ENCODE measurements at regions not wholly inside any gene's neighbourhood (a gene's known extent, or its start where the extent isn't known, plus 50 kb on each side); places are given as distances from the start of the nearest gene placed in this dataset.
"Not testable (repeated sequence)": the region's sequence is repeated elsewhere in the genome, so short reads cannot be mapped to it uniquely, and the experiment has no call there.

- H3K4me3 ChIP-seq (ENCODE audit: low read depth, low read length), result no peak overlapping the region
Observed at GRCh38 chr3:15851735-15852134, 54.0 kb upstream of the ANKRD28 start.

GRCh38 chr3:15858547-15859506, 61.0 kb upstream of the ANKRD28 start:
- peak overlapping the region; percentile 76 for H3K4me3 ChIP-seq (ENCODE audit: low read depth, low read length)

DNA sequence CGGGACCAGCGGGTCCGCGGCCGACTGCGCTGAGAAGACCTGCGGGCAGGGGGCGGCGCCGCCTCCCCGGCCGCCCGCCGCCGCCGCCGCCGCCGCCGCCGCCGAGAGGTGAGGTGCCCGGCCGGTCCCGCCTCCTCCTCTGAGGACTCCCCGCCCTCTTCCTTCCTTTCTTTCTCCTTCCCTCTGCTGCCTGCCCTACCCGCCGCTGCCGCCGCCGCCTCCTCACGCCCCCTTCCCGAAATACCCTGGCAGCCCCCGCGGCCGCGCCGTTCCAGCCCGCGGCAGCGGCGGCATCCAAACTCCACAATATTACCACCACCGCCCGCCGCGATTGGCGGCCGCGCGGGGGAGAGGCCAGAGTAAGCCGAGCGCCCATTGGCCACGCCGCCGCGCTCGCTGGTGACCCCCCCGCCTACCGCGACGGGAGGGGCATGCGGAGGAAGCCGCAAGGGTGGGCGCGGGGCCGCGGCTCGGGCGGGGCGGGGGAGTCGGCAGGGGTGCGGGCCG, 61.8 kb upstream of the ANKRD28 start:
- H3K4me3 ChIP-seq (ENCODE audit: low read depth, low read length), result peak overlapping the region; percentile 76

- peak overlapping the region; percentile 65 for H3K4me3 ChIP-seq (ENCODE audit: low read depth, low read length)
Observed at GRCh38 chr3:15860014-15860934, 62.5 kb upstream of the ANKRD28 start.

- H3K4me3 ChIP-seq (ENCODE audit: low read depth, low read length), result no peak overlapping the region
Observed at GRCh38 chr3:15861163-15861562, 63.4 kb upstream of the ANKRD28 start.

- H3K4me3 ChIP-seq (ENCODE audit: low read depth, low read length), result no peak overlapping the region
Observed at GRCh38 chr3:15872807-15873206, 75.0 kb upstream of the ANKRD28 start.

- no peak overlapping the region for H3K4me3 ChIP-seq (ENCODE audit: low read depth, low read length)
Observed at GRCh38 chr3:15873415-15873814, 75.6 kb upstream of the ANKRD28 start.

GRCh38 chr3:15875016-15875689, 77.4 kb upstream of the ANKRD28 start:
- H3K4me3 ChIP-seq (ENCODE audit: low read depth, low read length), result no peak overlapping the region

GRCh38 chr3:15876669-15877068, 78.9 kb upstream of the ANKRD28 start:
- no peak overlapping the region for H3K4me3 ChIP-seq (ENCODE audit: low read depth, low read length)

DNA sequence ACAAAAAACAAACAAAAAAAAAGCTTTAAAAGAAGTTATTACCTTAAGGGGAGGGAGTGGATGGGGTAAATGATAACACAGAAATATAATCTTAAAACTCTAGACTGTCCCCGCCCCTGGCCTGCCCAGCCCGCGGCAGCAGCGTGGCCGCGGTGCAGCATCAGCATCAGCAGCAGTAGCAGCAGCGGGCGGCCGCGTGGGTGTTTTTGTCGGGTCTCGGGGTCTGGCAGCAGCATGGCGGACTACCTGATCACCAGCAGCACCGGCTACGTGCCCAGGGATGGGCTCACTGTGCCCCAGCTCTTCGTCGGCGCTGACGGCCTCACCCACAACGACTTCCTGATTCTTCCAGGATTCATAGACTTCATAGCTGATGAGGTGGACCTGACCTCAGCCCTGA, 80.0 kb upstream of the ANKRD28 start:
- no peak overlapping the region for H3K4me3 ChIP-seq (ENCODE audit: low read depth, low read length)

DNA sequence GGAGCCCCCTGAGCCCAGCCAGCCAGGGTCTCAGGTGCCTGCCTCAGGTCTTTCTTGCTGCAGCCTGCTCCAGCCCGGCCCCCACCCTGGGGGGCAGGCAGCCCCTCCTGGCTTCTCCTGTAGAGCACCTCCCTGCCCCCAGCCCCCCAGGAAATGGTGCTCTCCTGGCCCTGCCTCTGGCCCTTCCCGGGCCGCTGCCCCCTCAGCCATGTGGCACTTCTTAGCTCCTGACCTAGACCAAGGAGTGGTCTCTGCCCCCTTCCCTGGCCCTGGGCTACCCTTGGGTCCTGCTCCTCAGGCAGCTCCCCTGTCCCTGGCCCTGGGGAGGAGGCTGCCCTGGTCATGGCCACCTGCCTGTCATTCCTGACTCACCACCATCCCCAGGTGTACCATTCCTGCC, 82.0 kb upstream of the ANKRD28 start:
- H3K4me3 ChIP-seq (ENCODE audit: low read depth, low read length), result not testable (repeated sequence)

GRCh38 chr3:15882577-15882976, 84.8 kb upstream of the ANKRD28 start:
- no peak overlapping the region for H3K4me3 ChIP-seq (ENCODE audit: low read depth, low read length)

- no peak overlapping the region for H3K4me3 ChIP-seq (ENCODE audit: low read depth, low read length)
Observed at GRCh38 chr3:15884132-15884531, 86.4 kb upstream of the ANKRD28 start.

DNA sequence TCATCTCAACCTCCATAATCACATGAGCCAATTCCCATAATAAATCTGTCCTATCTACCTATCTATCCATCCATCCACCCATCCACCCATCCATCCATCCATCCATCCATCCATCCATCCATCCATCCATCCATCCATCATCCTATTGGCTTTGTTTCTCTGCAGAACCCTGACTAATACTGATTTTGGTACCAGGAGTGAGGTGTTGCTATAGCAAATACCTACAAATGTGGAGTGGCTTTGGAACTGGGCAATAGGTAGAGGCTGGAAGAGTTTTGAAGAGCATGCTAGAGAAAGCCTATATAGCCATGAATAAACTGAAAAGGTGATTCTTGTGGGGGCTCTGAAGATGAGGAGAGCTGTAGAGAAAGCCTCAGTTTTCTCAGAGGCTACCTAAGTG, 88.7 kb upstream of the ANKRD28 start:
- no peak overlapping the region for H3K4me3 ChIP-seq (ENCODE audit: low read depth, low read length)

DNA sequence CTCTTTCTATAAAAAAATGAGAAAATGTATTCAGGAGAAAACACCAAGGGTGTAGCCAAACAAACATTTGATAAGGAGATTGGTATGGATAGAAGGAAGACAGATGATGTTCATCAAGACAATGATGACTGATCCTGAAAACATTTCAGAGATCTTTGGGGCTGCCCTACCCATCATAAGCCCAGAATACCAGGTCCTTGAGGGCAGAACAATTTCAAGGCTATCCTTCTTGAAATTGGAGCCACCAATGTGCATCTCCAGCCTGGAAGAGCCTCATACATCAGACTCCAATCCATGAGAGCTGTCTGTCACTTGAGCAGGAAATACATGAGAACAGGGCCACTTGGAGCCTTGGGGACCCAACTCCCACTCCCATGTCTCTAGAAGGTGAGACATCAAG, 89.5 kb upstream of the ANKRD28 start:
- H3K4me3 ChIP-seq (ENCODE audit: low read depth, low read length), result no peak overlapping the region

DNA sequence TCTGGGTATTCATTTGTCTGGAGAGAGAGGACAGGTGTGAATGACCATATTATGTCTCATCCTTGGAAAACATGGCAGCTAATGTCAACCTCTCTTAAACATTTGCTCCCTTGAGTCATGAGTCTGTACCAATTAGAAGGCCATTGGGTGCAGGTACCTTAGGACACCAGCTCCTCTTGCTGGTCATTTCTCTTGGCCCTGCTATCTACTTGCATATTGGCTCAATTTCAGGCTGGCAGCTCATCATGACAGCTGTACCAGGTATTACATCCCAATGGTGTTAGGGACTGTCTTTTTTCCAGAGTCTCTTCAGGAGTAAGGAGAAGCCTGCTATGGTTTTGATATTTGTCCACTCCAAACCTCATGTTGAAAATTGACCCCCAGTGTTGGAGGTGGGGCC, 92.2 kb upstream of the ANKRD28 start:
- H3K4me3 ChIP-seq (ENCODE audit: low read depth, low read length), result no peak overlapping the region

DNA sequence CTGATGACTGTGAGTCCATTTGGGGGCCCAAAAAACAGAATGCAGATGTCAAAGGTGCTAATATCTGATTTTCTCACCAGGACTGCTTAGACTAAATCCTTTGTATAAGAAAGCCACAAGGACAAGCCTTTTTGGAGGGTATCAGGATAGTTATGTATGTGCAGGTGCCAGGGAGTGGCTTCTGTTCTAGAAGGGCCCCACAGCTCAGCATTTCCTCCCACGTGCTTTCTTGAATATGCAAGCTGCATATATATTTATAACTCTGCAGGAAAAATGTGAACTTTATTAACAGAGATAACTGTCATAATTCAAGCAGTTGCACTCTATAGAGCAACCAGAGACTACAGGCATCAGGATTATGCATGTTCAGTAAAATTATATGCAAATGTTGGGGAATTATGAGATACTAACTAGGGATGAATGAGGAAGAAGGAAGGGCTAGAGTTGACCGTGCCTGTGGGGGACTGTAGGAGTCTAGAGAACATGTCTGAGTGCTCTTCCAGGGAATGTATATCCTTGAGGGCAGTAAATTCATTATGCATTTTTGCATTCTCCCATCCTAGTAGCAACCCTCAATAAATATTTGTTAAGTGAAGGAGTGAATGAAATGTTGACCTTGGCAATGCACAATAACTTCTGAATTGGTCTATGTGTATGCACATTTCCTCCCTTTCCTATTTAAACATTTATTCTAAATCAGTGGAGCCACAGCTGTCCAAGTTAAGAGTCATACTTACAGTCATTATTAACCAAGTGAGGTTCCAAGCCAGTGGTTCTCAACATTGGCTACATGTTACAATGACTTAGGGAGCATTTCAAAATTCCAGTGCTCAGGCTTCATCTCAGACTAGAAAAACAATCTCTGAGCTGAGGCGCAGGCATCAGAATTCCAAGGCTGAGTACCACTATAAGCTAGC, 94.8 kb upstream of the ANKRD28 start:
- H3K4me3 ChIP-seq (ENCODE audit: low read depth, low read length), result no peak overlapping the region

DNA sequence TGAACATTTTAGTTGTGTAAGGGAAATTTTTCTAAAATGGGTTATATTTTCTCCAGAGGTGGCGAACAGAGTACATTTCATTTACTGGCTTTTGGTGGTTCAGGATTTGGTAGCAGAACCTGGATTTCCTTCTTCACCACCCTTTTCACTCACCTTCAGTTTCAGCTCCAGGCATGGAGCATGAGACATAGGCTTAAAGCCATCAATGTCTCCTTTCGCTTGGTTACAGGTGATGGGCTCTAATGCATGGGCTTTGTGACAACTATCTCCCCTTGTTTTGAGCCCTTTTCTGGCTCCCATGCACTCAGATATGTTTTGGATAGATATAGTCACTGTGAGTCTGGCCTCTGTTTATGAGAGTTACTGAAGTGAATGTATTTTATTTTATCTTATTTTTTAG, 96.6 kb upstream of the ANKRD28 start:
- no peak overlapping the region for H3K4me3 ChIP-seq (ENCODE audit: low read depth, low read length)

- no peak overlapping the region for H3K4me3 ChIP-seq (ENCODE audit: low read depth, low read length)
Observed at GRCh38 chr3:15896500-15896899, 98.7 kb upstream of the ANKRD28 start.

- no peak overlapping the region for H3K4me3 ChIP-seq (ENCODE audit: low read depth, low read length)
Observed at GRCh38 chr3:15899388-15899787, 101.6 kb upstream of the ANKRD28 start.

All from iPS-11a (cell line).